Suprapubic skin (tissue), 4 donors: ENCODE measurements at regions not wholly inside any gene's neighbourhood (a gene's known extent, or its start where the extent isn't known, plus 50 kb on each side); places are given as distances from the start of the nearest gene placed in this dataset.

ENCODE experiments used
- CTCF ChIP-seq, 2 donors: fragments of 200-600 bp in 1 of 2; fragments of 450-650 bp in 1 of 2; sonication (generic) in 1 of 2; IDR thresholded peaks; one replicate each; pipeline ENCODE4 v1.5.1; 2016 to 2019; ENCODE audit warnings: antibody characterized with exemption in 2 of 2, mild to moderate bottlenecking in 1 of 2, moderate library complexity in 1 of 2
- EP300 ChIP-seq: sonication (generic); formaldehyde crosslinking; IDR thresholded peaks from one replicate; pipeline ENCODE4 v1.6.1; 2017; ENCODE audit warnings: antibody characterized with exemption
- POLR2AphosphoS5 ChIP-seq, 3 donors: sonication (generic); formaldehyde crosslinking; IDR thresholded peaks; one replicate each; pipeline ENCODE4 v1.6.1; 2017; ENCODE audit warnings: antibody characterized with exemption in 3 of 3

GRCh38 chr3:107061466-107061865 is 315.8 kb upstream of the CCDC54 start:
- no peak for TF ChIP-seq CTCF (IDR thresholded peaks at IDR 0.05)
- no peak for TF ChIP-seq POLR2AphosphoS5 (IDR thresholded peaks at IDR 0.05)
- no peak for TF ChIP-seq EP300
